GM19452 (cell line): ENCODE measurements at regions not wholly inside any gene's neighbourhood (a gene's known extent, or its start where the extent isn't known, plus 50 kb on each side); places are given as distances from the start of the nearest gene placed in this dataset.

ENCODE experiments used
- ATAC-seq: cut with Tn5 transposase; IDR thresholded peaks from one replicate; pipeline ENCODE4 v1.9.1; 2021; ENCODE audit not compliant: unreplicated experiment

DNA sequence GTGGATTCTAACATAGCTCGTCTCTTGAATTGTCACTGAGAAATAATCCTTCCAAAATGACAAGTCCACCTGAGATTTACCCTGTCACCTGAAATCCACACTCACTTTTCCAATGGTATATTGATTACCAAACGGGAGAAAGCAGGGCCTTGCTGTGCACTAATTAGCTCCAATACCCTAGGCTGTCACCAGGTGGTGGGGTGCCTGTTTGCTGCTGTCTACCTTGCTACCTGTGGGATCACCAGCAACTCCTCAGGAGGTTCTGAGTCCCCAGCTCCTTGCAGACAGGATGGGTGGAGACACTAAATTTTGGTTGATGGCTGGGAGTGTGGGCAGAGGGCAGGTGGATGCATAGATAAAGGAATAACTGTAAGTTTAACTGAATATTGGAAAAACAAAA is 237.2 kb upstream of the ZNF32 start:
- ATAC-seq, result no peak

DNA sequence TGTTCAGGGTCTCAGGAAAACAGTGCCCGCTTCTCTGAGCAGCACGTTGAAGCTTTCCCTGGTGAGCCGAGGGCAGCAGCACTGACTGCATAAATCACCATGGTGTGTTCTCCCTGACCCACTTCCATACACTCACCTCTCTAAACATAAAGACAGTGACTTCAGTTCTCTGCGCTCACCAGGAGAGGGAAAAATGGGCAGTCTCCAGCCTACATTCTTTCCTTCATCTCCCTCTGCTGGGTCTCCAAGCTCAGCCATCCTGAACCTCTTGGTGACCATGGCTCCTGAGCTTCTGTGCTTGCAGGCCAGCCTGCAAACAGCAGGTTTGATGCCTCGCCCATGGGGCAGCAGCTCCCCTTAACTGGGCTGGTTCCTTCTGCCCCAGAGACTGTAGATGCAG is 236.6 kb upstream of the ZNF32 start:
- no peak for ATAC-seq

DNA sequence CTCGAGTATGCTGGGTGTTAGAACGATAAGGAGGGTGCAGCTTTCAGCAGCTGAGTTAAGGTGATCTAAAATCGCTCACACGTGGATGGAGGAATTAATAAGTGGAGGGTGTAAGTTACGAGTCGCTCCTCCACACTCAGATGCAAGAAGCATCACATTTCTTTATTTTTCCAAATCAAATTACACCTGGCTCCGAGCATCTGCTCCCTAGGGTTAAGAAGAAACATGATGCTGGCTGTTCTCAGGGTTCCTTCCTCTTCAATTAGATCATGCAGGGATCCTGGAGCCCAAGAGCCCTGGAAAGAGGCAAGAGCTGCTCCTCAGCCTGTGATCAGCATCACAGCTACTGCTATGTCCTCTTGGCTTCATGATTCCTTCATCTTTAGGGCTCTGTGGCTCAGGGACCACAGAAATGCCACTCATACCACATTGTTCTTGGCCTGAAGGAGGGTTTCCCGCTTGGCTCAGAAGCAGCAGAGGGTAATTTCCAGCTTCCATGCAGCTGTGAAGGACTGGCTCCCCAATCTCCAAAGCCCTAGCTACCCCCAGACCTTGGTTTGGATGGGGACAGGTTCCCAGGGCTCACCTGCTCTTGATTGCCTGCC is 235.9 kb upstream of the ZNF32 start:
- no peak for ATAC-seq

DNA sequence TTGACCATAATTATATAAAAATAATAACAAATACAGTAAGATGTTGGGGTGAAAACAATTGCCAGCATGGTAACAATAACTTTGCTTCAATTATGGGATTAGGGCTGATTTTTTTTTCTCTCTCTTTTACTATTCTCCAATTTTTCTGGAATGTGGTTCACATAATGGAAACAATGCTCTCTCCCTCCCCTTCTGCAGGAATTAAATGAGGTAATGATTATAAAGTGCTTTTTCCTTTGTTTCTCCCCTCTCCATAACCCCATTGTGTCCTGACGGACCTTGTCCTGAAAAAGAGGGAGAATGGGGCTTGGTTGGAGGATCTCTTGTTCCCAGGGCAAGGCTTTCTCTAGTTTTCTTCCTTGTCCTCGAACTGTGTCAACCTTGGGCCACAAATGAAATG is 234.0 kb upstream of the ZNF32 start:
- ATAC-seq, result no peak

DNA sequence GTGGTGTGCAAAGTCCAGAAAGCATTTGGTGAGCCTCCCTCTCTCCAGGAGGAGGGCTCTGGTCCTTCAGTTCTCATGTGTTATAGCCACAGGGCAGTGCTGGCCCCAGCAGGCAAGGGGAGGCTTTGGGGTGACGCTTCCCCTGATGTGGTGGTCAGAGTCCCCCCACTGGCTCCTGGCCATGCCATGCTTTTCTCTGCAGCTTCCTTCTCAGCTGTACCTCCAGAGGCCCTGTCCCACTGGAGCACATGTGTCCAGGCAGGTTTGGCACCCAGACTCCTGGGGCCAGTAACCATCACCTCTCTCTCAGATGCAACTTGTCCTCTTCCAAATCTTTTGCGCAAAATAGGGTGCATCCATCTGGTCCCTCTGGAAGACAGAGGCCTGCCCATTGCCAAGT is 233.0 kb upstream of the ZNF32 start:
- no peak for ATAC-seq

DNA sequence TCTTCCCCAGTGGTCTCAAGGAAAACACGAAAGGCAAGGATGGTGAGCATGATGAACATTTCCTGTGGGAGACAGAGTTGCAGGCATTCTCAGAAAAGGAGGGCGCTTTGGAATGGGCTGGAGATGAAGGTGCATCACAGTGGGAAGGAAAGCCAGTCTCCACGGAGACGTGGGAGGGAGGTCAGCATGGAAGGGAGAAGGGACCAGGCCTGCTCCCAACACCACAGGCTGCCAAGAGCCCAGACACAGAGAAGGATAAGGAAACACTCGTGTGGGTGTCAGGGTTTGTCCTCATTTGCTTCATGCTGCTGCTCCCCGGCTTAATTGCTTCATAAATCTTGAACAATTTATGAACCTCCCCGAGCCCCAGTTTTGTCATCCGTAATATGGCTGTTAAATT is 231.5 kb upstream of the ZNF32 start:
- ATAC-seq, result no peak

DNA sequence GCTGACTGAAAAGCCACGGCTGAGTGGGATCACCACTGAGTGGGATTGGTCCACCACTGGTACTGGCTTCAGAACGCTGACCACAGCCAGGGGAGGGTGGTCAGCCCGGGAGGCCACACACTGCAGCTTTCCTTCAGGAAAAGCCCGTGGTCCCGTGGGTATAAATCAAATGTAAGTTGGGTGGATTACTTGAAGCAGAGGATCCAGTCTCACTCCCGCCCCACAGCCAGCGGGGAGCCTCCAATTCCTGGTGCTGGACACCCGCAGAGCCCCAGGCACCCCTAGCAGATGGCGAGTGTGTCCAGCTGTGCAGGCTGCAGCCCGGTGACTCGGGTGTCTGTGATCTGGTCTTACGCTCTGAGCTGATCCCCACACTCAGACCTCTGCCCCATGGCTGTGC is 231.1 kb upstream of the ZNF32 start:
- ATAC-seq, result no peak

DNA sequence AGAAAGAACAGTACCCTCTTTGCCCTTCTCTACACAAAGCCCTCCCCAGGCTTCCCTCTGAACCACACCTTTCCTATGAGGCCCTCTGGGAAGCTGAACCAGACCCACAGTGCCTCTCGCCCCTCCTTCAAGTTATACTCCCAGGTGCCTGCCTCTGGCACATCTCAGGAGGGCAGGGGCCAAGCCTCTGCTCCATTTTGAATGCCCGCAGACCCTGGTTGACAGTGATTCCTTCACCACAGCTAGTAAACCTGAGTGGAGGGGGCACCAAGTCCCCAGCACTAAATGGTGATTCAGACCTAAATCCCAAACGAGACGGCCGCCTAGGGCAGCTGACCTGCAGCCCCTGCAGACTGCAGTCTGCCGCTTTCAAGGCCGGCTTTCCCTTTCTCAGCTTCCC is 230.5 kb upstream of the ZNF32 start:
- no peak for ATAC-seq

DNA sequence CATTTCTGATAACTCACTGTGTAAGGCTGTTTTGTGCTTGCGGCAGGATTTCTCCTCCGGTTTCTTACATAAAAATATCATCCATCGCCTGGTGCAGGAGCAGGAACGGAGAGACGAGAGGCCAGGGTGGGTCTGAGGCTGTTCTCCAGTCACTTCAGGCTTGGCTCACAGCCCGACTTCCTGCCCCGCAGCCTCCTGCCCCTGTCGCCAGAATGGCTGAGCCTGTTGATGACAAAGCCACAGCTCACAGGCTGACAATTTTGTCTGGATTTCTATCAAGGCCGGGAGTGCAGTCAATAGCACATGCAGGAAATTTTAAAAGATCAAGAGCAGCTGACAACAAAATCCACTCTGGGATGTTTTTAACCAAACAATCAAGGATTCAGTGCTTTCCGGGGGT is 229.7 kb upstream of the ZNF32 start:
- no peak for ATAC-seq

DNA sequence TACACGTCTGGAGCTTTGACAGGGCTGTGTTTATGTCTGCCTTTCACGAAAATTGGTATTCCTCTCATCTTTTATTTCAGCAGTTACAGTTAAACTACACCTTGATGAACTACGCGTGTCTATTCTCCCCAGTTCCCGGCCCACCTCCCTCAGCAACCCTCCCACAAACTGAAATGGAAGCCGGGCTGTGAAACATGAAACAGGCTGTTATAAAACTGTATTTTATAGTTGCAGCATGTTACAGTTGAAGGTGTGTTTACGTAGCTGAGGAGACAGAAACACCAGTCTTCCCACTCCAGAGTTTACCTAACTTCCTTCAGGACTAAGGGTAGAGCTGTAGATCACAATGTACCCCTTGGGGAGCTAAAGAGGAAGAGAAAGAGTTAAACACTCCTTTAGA is 228.3 kb upstream of the ZNF32 start:
- no peak for ATAC-seq

DNA sequence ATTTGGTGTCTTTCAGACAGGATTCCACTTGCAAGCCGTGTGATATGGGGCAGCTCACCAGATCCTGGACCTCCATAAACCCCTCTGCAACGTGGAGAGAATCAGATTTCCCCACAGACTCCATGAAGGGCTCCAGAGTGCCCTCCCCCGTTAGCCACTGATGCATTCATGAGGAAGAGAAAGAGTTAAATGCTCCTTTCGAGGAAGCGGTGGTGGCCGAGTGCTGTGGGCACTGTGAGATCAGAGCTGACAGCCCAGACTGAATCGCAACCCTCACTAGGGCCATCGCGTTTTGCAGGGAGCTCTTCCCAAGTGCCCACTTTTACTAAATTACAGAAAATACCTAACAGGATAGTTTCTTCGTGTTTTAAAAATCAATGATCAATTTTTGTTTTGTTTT is 226.3 kb upstream of the ZNF32 start:
- no peak for ATAC-seq

DNA sequence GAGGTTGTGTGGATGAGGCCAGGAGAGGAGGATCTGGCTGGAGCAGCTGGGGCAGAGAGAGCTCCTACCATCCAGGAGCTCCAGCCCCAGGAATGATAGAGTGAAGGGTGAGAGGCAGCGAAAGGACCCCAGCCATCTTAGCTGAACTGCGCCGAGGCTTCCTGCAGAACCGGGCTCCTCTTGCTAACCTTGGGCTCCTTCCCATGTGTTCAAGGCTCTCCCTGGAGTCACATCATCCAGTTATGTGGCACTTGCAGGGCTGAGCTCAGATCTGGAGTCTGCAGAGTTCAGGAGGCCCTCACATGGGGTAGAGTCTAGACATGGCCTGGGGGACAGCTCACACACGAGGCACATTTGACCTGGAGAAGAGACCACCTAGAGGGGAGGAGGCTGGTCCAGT is 225.0 kb upstream of the ZNF32 start:
- no peak for ATAC-seq

DNA sequence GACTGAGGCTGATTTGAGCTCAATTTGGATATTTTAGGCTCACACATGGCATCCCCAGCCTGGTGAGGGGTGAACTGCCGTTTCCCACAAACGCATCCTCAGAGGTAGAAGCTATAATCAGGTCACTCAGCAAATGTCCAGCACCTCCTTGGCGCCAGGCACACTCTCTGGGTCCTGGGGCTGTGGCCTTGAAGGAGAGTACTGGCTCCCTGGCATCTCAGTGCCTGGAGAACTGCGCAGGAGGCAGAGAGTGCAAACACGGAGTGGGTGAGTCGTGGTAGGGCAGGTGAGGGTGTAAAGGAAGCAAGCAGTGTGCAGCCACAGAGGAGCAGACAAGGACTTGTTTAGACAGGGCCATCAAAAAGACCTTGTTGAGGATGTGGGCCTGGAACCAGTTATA is 224.0 kb upstream of the ZNF32 start:
- no peak for ATAC-seq

DNA sequence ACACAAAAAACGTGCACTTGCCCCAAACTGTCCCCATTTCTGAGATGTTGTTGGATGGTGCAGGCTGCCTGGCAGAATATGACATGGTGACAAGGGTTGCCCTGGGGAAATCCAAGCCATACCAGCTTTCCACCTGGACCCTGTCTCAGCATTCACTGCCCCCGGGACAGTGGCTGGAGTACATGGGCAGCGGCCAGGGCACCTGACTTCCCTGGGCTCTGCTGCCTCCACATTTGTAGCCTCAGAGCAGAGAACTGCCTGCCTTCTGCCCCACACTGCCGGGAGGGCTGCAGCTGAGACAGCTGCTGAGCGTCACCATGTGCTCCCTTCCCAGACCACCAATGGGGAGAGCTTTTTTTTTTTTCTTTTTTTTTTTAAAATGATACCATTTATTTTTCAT is 222.9 kb upstream of the ZNF32 start:
- no peak for ATAC-seq

DNA sequence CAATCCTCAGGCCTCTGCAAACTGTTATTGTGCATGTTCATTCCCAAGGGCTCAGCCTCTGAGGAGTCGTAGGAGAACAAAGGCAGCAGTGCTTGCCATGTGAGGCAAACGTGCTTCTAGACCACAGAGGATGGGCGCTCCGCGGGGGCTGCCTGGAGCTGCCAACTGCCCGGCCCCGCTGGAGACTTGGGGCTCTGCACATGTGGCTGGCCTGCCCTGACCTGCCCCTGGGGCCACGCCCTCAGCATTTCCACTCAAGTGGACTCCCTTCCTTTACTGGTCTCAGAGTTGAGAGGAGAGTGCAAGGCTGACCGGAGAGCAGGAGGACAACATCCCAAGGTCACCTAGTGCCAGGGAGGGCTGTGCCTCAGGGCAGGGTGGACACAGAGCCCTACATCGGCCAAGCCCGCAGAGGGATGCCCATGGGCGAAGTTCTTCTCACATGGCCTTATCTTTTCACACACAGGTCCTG is 222.3 kb upstream of the ZNF32 start:
- ATAC-seq, result no peak

DNA sequence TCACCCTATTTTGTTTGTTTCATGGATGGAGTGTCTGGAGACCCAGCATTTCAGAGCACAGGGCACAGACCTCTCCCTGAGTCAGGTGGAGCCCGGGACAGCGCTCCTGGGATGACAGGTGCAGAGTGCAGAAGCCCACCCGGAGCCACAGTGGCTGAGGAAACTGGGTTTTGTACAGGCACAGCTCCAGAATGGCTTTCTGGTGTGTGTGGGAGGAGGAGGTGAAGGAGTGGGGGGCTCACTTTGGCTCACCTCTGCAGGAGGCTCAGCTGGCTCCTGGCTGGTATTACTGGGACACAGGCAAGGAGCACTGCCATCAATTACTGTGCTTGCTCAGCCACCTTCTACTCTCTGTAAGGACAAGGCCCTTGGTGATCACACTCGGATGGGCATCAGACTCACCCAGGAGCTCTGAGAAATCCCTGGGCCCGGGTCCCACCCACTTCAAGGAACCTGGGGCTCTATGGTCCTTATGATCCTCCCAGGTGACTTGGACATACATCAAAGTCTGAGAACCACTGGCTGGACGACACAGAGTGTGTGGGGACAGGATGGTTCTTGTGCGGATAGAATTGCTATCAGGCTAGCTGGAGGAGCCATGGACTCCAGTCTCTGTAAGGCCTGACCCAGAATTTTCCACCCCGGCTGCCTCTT is 221.1 kb upstream of the ZNF32 start:
- no peak for ATAC-seq

DNA sequence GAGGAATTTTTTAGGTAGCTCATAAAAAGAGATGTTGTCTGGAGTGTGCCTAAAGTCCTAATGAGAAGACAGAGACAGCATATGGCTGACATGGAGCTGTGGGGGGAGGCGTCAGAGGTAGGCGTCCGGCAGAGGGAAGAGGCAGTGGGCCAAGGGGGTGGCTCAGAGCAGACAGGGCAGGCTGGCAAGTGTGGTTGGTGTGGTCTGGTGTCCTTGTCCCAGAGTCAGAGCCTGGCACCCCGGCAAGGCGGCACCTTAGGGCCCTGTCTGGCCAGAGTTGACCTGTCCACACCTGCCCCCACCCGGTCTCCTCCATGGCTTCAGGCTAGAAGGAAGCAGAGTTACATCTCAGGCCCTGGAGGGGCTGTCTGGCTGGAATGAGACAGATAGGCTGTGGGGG is 220.3 kb upstream of the ZNF32 start:
- no peak for ATAC-seq

DNA sequence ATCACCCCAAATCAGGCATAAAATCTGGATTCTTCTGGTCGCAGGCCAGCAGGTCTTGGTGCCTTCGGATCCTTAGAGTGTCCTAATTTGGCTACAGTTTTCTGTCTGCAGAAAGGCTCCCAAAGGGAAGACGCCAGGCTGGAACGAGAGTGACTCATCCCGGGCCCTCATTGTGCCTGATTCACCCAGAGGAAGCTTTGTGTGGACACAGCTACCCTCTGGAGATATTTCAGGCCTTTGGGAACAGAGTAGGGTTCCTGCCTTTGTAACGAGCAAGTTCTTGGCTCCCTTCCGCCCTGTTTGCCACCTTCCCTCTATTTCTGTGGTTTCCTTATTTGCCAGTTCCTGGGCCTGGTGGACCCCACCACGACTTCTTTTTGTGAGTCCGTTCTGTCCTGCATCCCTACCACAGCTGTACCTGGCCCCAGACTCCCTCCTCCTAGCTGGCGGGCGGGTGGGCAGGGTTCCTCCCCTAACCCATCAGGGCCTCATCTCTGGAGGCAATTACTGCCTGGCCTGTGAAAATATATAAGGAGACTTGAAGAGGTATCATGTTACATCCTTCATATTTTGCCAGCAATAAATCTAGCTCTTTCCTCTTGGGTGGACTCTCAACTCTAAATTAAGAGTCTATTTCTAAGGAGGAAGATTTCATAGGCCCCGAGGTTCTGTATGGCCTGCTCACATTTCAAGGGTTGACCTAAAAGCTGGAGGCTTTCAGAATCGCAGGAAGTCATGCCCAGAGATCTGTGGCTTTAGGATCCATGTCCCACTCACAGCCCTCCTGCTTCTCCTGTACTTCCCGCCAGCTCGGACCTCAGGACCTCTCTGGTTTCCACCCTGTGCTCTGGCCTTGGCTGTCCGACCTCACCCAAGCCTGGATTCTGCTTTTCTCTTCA is 219.2 kb upstream of the ZNF32 start:
- ATAC-seq, result no peak

DNA sequence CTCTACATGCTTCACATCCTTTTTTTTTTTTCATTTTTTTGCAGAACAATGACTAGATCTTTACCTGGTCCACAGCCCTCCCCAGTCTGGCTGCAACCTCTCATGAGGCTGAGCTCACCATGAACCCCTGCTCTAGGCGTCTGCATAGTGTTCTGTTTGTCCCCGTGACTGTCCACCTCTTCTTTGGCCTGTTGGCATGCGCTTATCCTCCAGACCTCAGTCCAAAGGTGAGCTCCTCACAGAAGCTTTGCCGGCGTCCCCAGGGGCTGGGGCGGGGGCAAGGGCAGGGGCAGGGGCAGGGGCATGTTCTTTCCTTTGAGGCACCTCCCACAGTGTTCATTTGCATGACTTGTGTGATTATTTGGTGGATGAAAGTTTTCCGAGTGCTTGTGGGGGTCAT is 218.4 kb upstream of the ZNF32 start:
- ATAC-seq, result no peak

DNA sequence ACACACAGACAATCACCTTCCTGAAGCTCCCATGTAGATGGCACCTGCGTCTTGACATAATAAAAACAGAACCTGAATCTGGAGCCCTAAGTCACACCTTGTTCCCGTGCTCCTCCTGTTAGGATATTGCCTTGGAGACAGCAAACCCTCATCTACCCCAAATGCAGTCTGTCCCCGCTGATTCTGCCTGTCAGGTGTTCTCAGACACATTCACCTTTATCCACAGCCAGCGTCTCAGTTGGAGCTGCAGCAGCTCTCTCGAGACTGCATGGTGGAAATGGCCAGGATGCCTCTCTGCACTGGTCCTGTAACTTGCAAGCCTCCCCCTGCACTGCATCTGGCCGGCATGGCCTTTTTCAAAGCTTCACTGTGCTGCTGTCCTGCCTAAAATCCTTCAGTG is 218.0 kb upstream of the ZNF32 start:
- no peak for ATAC-seq

DNA sequence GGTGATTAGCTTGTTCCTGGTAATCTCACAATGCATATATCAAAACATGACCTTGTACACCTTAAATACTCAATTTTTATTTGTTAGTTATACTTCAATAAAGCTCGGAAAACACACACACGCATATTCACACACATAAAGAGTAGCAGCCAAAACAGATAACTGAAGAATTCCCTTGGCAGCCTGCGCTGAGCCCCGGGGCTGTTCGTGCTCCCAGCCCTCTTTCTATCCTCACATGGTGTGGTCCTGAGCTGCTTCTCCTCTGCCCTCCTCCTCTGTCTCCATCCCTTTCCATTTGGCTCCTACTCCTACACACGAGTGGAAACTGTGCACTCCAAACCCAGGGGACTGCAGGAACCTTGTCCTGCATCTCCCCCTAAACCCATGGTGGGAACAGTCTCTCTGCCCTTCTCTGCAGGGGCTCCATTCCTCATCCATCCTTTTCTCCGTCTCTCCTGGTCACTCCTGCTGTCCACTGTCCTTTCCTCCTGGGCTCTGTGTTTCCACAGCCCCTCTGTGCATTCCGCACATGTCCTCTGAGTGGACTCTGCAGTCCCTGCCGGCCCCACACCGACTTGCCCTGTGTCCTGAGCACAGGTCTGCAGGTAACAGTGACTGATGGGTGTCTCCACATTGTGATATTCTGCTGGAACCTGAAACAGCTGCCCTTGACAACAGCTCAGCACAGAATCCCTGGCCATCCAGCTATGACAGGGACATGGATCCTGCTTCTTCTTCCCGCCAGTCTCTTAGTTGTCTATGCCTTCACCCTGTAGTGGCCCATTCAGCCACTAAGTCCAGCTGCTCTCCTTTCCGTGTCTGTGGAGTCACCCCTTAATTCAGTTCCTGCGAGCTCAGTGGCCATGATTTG is 216.8 kb upstream of the ZNF32 start:
- ATAC-seq, result no peak
